ENCODE measurements at regions not wholly inside any gene's neighbourhood (a gene's known extent, or its start where the extent isn't known, plus 50 kb on each side); places are given as distances from the start of the nearest gene placed in this dataset.

GRCh38 chr2:63660060-63660459 is 71.3 kb downstream of the MDH1 start:
- TF ChIP-seq CTCF (conservative IDR thresholded peaks at IDR 0.05; ENCODE audit: low read depth in 2 of 2) (no peak), CREB1 (CRISPR knock-in tag; IDR thresholded peaks at IDR 0.05; ENCODE audit: low read depth) (no peak), ETS1 (IDR thresholded peaks at IDR 0.05) (no peak), EZH2phosphoT487 (IDR thresholded peaks at IDR 0.05; ENCODE audit: unreplicated experiment) (no peak), POLR2AphosphoS5 (IDR thresholded peaks at IDR 0.05; ENCODE audit: low read depth) (no peak), EZH2 (IDR thresholded peaks at IDR 0.05; ENCODE audit: low read depth, unreplicated experiment) (no peak), REST (IDR thresholded peaks at IDR 0.05; ENCODE audit: unreplicated experiment) (no peak), STAT1 (IDR thresholded peaks at IDR 0.05; ENCODE audit: unreplicated experiment) (no peak), NANOG (IDR thresholded peaks at IDR 0.05; ENCODE audit: borderline replicate concordance) (no peak), JUNB (IDR thresholded peaks at IDR 0.05; ENCODE audit: unreplicated experiment) (no peak)

Data from GM23338 (cell line).